ENCODE measurements at regions not wholly inside any gene's neighbourhood (a gene's known extent, or its start where the extent isn't known, plus 50 kb on each side); places are given as distances from the start of the nearest gene placed in this dataset.

DNA sequence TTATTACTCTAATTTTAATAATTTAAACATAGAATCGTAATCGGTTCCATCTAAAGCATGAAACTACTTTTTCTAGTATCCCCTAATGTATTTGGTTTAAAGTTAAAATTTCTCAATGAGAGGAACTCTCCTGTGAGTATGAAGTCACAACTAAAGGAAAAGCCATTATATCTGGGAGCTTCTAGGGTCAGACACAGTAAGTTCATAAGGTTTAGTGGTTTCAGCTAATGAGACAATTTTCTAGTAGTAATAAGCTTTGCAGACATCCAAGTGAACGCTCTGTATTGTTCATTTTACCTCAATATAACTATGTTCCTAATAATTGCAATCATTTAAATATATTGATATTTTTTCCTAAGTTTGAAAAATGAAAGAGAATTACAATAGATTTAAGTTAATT is 364.4 kb upstream of the CDH9 start:
- TF ChIP-seq, protein P1, sequence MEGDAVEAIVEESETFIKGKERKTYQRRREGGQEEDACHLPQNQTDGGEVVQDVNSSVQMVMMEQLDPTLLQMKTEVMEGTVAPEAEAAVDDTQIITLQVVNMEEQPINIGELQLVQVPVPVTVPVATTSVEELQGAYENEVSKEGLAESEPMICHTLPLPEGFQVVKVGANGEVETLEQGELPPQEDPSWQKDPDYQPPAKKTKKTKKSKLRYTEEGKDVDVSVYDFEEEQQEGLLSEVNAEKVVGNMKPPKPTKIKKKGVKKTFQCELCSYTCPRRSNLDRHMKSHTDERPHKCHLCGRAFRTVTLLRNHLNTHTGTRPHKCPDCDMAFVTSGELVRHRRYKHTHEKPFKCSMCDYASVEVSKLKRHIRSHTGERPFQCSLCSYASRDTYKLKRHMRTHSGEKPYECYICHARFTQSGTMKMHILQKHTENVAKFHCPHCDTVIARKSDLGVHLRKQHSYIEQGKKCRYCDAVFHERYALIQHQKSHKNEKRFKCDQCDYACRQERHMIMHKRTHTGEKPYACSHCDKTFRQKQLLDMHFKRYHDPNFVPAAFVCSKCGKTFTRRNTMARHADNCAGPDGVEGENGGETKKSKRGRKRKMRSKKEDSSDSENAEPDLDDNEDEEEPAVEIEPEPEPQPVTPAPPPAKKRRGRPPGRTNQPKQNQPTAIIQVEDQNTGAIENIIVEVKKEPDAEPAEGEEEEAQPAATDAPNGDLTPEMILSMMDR (IDR thresholded peaks at IDR 0.05; ENCODE audit: control extremely low read depth in 1 of 3, insufficient read depth in 1 of 3, low read depth in 1 of 3, low read length in 3 of 3), result no peak
- TF ChIP-seq POLR2A (IDR thresholded peaks at IDR 0.05; ENCODE audit: control extremely low read depth in 1 of 2, low read depth in 2 of 2, low read length in 2 of 2) (no peak), SP1 (IDR thresholded peaks at IDR 0.05; ENCODE audit: low read depth, low read length) (no peak), FOSL1 (IDR thresholded peaks at IDR 0.05; ENCODE audit: insufficient read depth, low read depth, low read length) (no peak), BACH1 (IDR thresholded peaks at IDR 0.05; ENCODE audit: low read length) (no peak), EP300 (IDR thresholded peaks at IDR 0.05; ENCODE audit: borderline replicate concordance in 1 of 2, low read depth in 2 of 2, low read length in 2 of 2) (no peak), SP2 (IDR thresholded peaks at IDR 0.05; ENCODE audit: low read length) (no peak), BCL11A (IDR thresholded peaks at IDR 0.05; ENCODE audit: low read depth in 2 of 2, low read length in 2 of 2) (no peak), SUZ12 (IDR thresholded peaks at IDR 0.05; ENCODE audit: low read length) (no peak), SRF (IDR thresholded peaks at IDR 0.05; ENCODE audit: low read depth, low read length) (no peak)
- TF ChIP-seq, protein P2, sequence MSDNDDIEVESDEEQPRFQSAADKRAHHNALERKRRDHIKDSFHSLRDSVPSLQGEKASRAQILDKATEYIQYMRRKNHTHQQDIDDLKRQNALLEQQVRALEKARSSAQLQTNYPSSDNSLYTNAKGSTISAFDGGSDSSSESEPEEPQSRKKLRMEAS (IDR thresholded peaks at IDR 0.05), result no peak
- TF ChIP-seq, protein P3, sequence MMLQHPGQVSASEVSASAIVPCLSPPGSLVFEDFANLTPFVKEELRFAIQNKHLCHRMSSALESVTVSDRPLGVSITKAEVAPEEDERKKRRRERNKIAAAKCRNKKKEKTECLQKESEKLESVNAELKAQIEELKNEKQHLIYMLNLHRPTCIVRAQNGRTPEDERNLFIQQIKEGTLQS (IDR thresholded peaks at IDR 0.05; ENCODE audit: insufficient read depth, low read depth, low read length), result no peak
- TF ChIP-seq, protein P4, sequence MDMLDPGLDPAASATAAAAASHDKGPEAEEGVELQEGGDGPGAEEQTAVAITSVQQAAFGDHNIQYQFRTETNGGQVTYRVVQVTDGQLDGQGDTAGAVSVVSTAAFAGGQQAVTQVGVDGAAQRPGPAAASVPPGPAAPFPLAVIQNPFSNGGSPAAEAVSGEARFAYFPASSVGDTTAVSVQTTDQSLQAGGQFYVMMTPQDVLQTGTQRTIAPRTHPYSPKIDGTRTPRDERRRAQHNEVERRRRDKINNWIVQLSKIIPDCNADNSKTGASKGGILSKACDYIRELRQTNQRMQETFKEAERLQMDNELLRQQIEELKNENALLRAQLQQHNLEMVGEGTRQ (IDR thresholded peaks at IDR 0.05; ENCODE audit: low read length), result no peak

Data from H1 (cell line).